Fibroblast of lung (primary cell): ENCODE measurements at regions not wholly inside any gene's neighbourhood (a gene's known extent, or its start where the extent isn't known, plus 50 kb on each side); places are given as distances from the start of the nearest gene placed in this dataset.

Experiments used
- DNase-seq, 2 donors: peaks; one replicate each; pipeline versions ENCODE4 v3.0.0 to v3.0.0-alpha.2; 2010; ENCODE audit warnings: low read depth in 2 of 2
- H2AFZ ChIP-seq: 2 replicates; pipeline ENCODE4 v1.5.1; 2012; ENCODE audit warnings: low read length, control low read depth, inconsistent platforms
- H3K27ac ChIP-seq: 2 replicates; pipeline ENCODE4 v1.5.1; 2011; ENCODE audit warnings: low read length, control low read depth; ENCODE audit not compliant: insufficient read depth
- H3K27me3 ChIP-seq: 2 replicates; pipeline ENCODE4 v1.5.1; 2011; ENCODE audit warnings: mild to moderate bottlenecking, low read length; ENCODE audit not compliant: control insufficient read depth, insufficient read depth
- H3K36me3 ChIP-seq: 2 replicates; pipeline ENCODE4 v1.5.1; 2011; ENCODE audit warnings: low read length; ENCODE audit not compliant: control insufficient read depth, insufficient read depth
- H3K4me1 ChIP-seq: 2 replicates; pipeline ENCODE4 v1.5.1; 2011; ENCODE audit warnings: low read length; ENCODE audit not compliant: control insufficient read depth, insufficient read depth; ENCODE audit errors: extremely low read depth
- H3K4me2 ChIP-seq: 2 replicates; pipeline ENCODE4 v1.5.1; 2011; ENCODE audit warnings: low read length, control low read depth; ENCODE audit not compliant: insufficient read depth; ENCODE audit errors: extremely low read depth
- H3K4me3 ChIP-seq, 4 experiments: fragments of 200-600 bp in 1 of 4; sonication (generic) in 1 of 4; replicated peaks in 1 of 4; 2 replicates each; pipeline ENCODE4 v1.5.1; 2011 to 2016; ENCODE audit warnings: low read length in 4 of 4, low read depth in 3 of 4, mild to moderate bottlenecking in 3 of 4, control low read depth in 2 of 4, inconsistent platforms in 1 of 4, mixed read lengths in 1 of 4; ENCODE audit not compliant: insufficient read depth in 1 of 4; ENCODE audit errors: control extremely low read depth in 1 of 4
- H3K79me2 ChIP-seq: 2 replicates; pipeline ENCODE4 v1.5.1; 2012; ENCODE audit warnings: mild to moderate bottlenecking, low read length, inconsistent platforms; ENCODE audit not compliant: control insufficient read depth, insufficient read depth
- H3K9ac ChIP-seq: 2 replicates; pipeline ENCODE4 v1.5.1; 2011; ENCODE audit warnings: mild to moderate bottlenecking, low read length, control low read depth; ENCODE audit not compliant: insufficient read depth
- H3K9me3 ChIP-seq: 2 replicates; pipeline ENCODE4 v1.5.1; 2012; ENCODE audit warnings: low read depth, low read length; ENCODE audit not compliant: control insufficient read depth, insufficient read depth
- H4K20me1 ChIP-seq: 2 replicates; pipeline ENCODE4 v1.5.1; 2011; ENCODE audit warnings: low read length; ENCODE audit not compliant: control insufficient read depth, insufficient read depth; ENCODE audit errors: extremely low read depth
- CTCF ChIP-seq, 2 donors: IDR thresholded peaks in 1 of 2; conservative IDR thresholded peaks in 1 of 2; 1 replicate in 1 of 2; 2 replicates in 1 of 2; pipeline ENCODE4 v1.5.1; 2011 to 2012; ENCODE audit warnings: low read length in 2 of 2, control low read depth in 1 of 2, inconsistent platforms in 1 of 2, low read depth in 1 of 2, mild to moderate bottlenecking in 1 of 2
- EZH2 ChIP-seq: IDR thresholded peaks from 2 replicates; pipeline ENCODE4 v1.5.1; 2012; ENCODE audit warnings: low read length, control low read depth, mild to moderate bottlenecking; ENCODE audit errors: missing control alignments

GRCh38 chr22:27295605-27296004, 506.0 kb downstream of the MN1 start:
- Histone ChIP-seq H3K4me3 (no peak overlapping the region), H2AFZ (no peak overlapping the region), H3K27me3 (peaks cover 11% of the 10 kb centered on the region), H3K9me3 (no peaks in the 10 kb centered on the region), H3K9ac (no peak overlapping the region), H3K79me2 (no peaks in the 10 kb centered on the region), H3K4me2 (no peak overlapping the region), H3K36me3 (no peaks in the 10 kb centered on the region), H3K27ac (no peak overlapping the region), H4K20me1 (no peaks in the 10 kb centered on the region), H3K4me1 (no peaks in the 10 kb centered on the region)
- TF ChIP-seq CTCF (conservative IDR thresholded peaks at IDR 0.05 in 1 of 2, IDR thresholded peaks at IDR 0.05 in 1 of 2; ENCODE audit: low read depth in 1 of 2, low read length in 2 of 2), result no peak
- TF ChIP-seq EZH2, result no peak
- no peak for DNase-seq

GRCh38 chr22:27296091-27296675, 505.4 kb downstream of the MN1 start:
- Histone ChIP-seq H3K36me3 (no peaks in the 10 kb centered on the region), H4K20me1 (no peaks in the 10 kb centered on the region), H3K4me2 (no peak overlapping the region), H3K4me3 (no peak overlapping the region), H3K4me1 (no peaks in the 10 kb centered on the region), H3K27ac (no peak overlapping the region), H3K79me2 (no peaks in the 10 kb centered on the region), H3K9ac (no peak overlapping the region), H3K27me3 (peaks cover 11% of the 10 kb centered on the region), H2AFZ (no peak overlapping the region), H3K9me3 (no peaks in the 10 kb centered on the region)
- TF ChIP-seq CTCF (conservative IDR thresholded peaks at IDR 0.05 in 1 of 2, IDR thresholded peaks at IDR 0.05 in 1 of 2; ENCODE audit: low read depth in 1 of 2, low read length in 2 of 2) (no peak), EZH2 (no peak)
- no peak for DNase-seq

GRCh38 chr22:27297125-27297524, 504.4 kb downstream of the MN1 start:
- no peaks in the 10 kb centered on the region for H3K79me2 ChIP-seq
- H3K9ac ChIP-seq, result no peak overlapping the region
- no peak overlapping the region for H3K27ac ChIP-seq
- DNase-seq, result no peak
- peaks cover 11% of the 10 kb centered on the region for H3K27me3 ChIP-seq
- no peaks in the 10 kb centered on the region for H4K20me1 ChIP-seq
- TF ChIP-seq CTCF (conservative IDR thresholded peaks at IDR 0.05 in 1 of 2, IDR thresholded peaks at IDR 0.05 in 1 of 2; ENCODE audit: low read depth in 1 of 2, low read length in 2 of 2) (no peak), EZH2 (no peak)
- H3K4me3 ChIP-seq, result no peak overlapping the region
- no peaks in the 10 kb centered on the region for H3K36me3 ChIP-seq
- no peak overlapping the region for H3K4me2 ChIP-seq
- H3K9me3 ChIP-seq, result no peaks in the 10 kb centered on the region
- H3K4me1 ChIP-seq, result no peaks in the 10 kb centered on the region
- no peak overlapping the region for H2AFZ ChIP-seq
